ENCODE measurements at regions not wholly inside any gene's neighbourhood (a gene's known extent, or its start where the extent isn't known, plus 50 kb on each side); places are given as distances from the start of the nearest gene placed in this dataset.

DNA sequence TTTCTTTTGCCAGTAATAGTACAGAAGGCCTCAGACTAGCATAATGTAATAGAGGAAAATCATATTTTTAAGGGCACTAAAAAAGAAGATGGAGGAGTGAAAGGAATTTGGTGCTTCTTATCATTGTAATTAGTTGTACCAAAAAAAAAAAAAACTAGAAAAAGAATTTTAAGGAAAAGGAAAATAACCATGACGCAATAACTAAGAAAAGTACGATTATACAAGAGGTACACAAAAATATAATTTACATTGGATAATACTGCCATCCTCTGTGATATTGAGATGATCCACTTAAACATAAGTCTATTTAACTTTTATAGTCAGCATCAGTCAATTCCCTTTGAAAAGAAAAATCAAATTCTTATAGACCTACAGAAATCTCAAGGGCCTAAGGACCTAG, 146.7 kb upstream of the IRX5 start (continued):
- TF ChIP-seq, protein P1, sequence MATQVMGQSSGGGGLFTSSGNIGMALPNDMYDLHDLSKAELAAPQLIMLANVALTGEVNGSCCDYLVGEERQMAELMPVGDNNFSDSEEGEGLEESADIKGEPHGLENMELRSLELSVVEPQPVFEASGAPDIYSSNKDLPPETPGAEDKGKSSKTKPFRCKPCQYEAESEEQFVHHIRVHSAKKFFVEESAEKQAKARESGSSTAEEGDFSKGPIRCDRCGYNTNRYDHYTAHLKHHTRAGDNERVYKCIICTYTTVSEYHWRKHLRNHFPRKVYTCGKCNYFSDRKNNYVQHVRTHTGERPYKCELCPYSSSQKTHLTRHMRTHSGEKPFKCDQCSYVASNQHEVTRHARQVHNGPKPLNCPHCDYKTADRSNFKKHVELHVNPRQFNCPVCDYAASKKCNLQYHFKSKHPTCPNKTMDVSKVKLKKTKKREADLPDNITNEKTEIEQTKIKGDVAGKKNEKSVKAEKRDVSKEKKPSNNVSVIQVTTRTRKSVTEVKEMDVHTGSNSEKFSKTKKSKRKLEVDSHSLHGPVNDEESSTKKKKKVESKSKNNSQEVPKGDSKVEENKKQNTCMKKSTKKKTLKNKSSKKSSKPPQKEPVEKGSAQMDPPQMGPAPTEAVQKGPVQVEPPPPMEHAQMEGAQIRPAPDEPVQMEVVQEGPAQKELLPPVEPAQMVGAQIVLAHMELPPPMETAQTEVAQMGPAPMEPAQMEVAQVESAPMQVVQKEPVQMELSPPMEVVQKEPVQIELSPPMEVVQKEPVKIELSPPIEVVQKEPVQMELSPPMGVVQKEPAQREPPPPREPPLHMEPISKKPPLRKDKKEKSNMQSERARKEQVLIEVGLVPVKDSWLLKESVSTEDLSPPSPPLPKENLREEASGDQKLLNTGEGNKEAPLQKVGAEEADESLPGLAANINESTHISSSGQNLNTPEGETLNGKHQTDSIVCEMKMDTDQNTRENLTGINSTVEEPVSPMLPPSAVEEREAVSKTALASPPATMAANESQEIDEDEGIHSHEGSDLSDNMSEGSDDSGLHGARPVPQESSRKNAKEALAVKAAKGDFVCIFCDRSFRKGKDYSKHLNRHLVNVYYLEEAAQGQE (IDR thresholded peaks at IDR 0.05; ENCODE audit: unreplicated experiment), result no peak

DNA sequence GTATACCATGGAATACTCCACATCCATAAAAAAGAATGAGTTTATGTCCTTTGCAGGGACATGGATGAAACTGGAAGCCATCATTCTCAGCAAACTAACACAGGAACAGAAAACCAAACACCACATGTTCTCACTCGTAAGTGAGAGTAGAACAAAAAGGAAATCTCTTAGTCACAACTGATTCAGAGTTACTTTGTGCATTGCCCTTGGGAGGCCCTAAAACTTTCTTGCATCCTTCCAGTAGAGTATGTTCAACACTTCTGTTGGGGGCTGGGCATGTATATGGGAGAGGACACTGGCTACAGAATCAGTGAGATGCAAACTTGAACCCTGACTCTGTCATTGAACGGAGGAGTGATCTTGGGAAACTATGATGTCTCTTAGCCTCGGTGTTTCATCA, 147.4 kb upstream of the IRX5 start:
- H3K27ac Mint-ChIP-seq, result no peak overlapping the region
- H3K4me1 Mint-ChIP-seq, result no peaks in the 10 kb centered on the region
- Histone ChIP-seq H3K4me1 (ENCODE audit: insufficient read depth) (no peaks in the 10 kb centered on the region), H3K4me2 (no peak overlapping the region), H3F3A (replicated peaks; ENCODE audit: low read depth) (no peaks in the 10 kb centered on the region), H3K4me3 (no peak overlapping the region), H3K27ac (ENCODE audit: low read depth) (no peak overlapping the region), H4K20me1 (replicated peaks; ENCODE audit: insufficient read depth) (no peaks in the 10 kb centered on the region), H3K79me2 (replicated peaks; ENCODE audit: insufficient read depth) (no peaks in the 10 kb centered on the region), H2AFZ (no peak overlapping the region), H3K27me3 (ENCODE audit: insufficient read depth) (no peaks in the 10 kb centered on the region), H3K9me2 (ENCODE audit: insufficient read depth) (0 out of 2 replicates have a peak, but pooled peaks cover 4% of the 10 kb centered on the region), H3K36me3 (ENCODE audit: insufficient read depth) (no peaks in the 10 kb centered on the region)
- peaks cover 31% of the 10 kb centered on the region for H3K9me3 Mint-ChIP-seq
- peaks cover 2% of the 10 kb centered on the region for H3K27me3 Mint-ChIP-seq (ENCODE audit: insufficient read depth, low read depth, poor library complexity)
- DNase-seq (ENCODE audit: low spot score) (no peak), ATAC-seq (no peak)
- peaks cover 10% of the 10 kb centered on the region; the same call in 2 of the 3 replicates for H3K36me3 Mint-ChIP-seq (ENCODE audit: low read depth)
- no peak overlapping the region for H3K4me3 Mint-ChIP-seq
- TF ChIP-seq ZNF331 (CRISPR knock-in tag; IDR thresholded peaks at IDR 0.05; ENCODE audit: low read depth), result no peak
- no peak for TF ChIP-seq JUNB (IDR thresholded peaks at IDR 0.05; ENCODE audit: unreplicated experiment)
- no peak for TF ChIP-seq ZNF114 (CRISPR knock-in tag; IDR thresholded peaks at IDR 0.05)
- TF ChIP-seq, protein P2, sequence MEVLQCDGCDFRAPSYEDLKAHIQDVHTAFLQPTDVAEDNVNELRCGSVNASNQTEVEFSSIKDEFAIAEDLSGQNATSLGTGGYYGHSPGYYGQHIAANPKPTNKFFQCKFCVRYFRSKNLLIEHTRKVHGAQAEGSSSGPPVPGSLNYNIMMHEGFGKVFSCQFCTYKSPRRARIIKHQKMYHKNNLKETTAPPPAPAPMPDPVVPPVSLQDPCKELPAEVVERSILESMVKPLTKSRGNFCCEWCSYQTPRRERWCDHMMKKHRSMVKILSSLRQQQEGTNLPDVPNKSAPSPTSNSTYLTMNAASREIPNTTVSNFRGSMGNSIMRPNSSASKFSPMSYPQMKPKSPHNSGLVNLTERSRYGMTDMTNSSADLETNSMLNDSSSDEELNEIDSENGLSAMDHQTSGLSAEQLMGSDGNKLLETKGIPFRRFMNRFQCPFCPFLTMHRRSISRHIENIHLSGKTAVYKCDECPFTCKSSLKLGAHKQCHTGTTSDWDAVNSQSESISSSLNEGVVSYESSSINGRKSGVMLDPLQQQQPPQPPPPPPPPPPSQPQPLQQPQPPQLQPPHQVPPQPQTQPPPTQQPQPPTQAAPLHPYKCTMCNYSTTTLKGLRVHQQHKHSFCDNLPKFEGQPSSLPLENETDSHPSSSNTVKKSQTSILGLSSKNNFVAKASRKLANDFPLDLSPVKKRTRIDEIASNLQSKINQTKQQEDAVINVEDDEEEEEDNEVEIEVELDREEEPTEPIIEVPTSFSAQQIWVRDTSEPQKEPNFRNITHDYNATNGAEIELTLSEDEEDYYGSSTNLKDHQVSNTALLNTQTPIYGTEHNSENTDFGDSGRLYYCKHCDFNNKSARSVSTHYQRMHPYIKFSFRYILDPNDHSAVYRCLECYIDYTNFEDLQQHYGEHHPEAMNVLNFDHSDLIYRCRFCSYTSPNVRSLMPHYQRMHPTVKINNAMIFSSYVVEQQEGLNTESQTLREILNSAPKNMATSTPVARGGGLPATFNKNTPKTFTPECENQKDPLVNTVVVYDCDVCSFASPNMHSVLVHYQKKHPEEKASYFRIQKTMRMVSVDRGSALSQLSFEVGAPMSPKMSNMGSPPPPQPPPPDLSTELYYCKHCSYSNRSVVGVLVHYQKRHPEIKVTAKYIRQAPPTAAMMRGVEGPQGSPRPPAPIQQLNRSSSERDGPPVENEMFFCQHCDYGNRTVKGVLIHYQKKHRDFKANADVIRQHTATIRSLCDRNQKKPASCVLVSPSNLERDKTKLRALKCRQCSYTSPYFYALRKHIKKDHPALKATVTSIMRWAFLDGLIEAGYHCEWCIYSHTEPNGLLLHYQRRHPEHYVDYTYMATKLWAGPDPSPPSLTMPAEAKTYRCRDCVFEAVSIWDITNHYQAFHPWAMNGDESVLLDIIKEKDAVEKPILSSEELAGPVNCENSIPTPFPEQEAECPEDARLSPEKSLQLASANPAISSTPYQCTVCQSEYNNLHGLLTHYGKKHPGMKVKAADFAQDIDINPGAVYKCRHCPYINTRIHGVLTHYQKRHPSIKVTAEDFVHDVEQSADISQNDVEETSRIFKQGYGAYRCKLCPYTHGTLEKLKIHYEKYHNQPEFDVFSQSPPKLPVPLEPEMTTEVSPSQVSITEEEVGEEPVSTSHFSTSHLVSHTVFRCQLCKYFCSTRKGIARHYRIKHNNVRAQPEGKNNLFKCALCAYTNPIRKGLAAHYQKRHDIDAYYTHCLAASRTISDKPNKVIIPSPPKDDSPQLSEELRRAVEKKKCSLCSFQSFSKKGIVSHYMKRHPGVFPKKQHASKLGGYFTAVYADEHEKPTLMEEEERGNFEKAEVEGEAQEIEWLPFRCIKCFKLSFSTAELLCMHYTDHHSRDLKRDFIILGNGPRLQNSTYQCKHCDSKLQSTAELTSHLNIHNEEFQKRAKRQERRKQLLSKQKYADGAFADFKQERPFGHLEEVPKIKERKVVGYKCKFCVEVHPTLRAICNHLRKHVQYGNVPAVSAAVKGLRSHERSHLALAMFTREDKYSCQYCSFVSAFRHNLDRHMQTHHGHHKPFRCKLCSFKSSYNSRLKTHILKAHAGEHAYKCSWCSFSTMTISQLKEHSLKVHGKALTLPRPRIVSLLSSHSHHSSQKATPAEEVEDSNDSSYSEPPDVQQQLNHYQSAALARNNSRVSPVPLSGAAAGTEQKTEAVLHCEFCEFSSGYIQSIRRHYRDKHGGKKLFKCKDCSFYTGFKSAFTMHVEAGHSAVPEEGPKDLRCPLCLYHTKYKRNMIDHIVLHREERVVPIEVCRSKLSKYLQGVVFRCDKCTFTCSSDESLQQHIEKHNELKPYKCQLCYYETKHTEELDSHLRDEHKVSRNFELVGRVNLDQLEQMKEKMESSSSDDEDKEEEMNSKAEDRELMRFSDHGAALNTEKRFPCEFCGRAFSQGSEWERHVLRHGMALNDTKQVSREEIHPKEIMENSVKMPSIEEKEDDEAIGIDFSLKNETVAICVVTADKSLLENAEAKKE (CRISPR knock-in tag; IDR thresholded peaks at IDR 0.05), result no peak
